ENCODE measurements at regions not wholly inside any gene's neighbourhood (a gene's known extent, or its start where the extent isn't known, plus 50 kb on each side); places are given as distances from the start of the nearest gene placed in this dataset.

DNA sequence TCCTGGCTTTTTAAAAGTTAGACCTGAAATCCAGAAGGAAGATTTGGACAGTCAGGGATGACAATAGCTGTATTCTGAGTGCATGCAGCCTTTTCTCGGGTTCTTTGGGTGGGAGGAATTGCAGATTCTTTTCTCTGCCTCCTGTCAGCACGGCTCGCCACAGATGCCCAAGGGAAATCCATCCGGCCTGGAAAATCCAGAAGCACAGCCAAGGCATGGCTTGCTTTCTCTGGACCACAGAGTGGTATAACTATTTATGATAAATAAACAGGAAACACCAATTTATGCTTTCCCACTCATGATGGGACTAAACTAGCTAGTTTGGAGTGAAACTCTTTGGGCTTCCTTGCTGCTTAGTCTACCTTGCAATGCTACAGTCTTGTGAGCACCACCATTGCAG, 59.1 kb downstream of the C9orf152 start:
- intact Hi-C loops (cut with micrococcal nuclease), result no loop called here
- H3K27me3 Mint-ChIP-seq (ENCODE audit: low read depth in 2 of 2), result no peaks in the 10 kb centered on the region
- Histone ChIP-seq H3K9me3 (ENCODE audit: control insufficient read depth, insufficient read depth, low read length) (peaks cover 2% of the 10 kb centered on the region), H3K4me1 (ENCODE audit: control insufficient read depth, insufficient read depth, low read length) (peaks cover 35% of the 10 kb centered on the region), H3K36me3 (ENCODE audit: control insufficient read depth, insufficient read depth, low read length) (no peaks in the 10 kb centered on the region), H3K27me3 (ENCODE audit: control insufficient read depth, insufficient read depth, low read length) (no peaks in the 10 kb centered on the region), H3K27ac (ENCODE audit: low read length) (peak overlapping the region; percentile 68), H3K4me3 (ENCODE audit: low read length) (peak overlapping the region; percentile 12)
- no peaks in the 10 kb centered on the region for H3K9me3 Mint-ChIP-seq
- H3K36me3 Mint-ChIP-seq, result peaks cover 9% of the 10 kb centered on the region
- DNase-seq (no peak), ATAC-seq (no peak)
- peaks cover 62 to 68% of the 10 kb centered on the region in 2 donors for H3K4me1 Mint-ChIP-seq
- TF ChIP-seq, protein P1, sequence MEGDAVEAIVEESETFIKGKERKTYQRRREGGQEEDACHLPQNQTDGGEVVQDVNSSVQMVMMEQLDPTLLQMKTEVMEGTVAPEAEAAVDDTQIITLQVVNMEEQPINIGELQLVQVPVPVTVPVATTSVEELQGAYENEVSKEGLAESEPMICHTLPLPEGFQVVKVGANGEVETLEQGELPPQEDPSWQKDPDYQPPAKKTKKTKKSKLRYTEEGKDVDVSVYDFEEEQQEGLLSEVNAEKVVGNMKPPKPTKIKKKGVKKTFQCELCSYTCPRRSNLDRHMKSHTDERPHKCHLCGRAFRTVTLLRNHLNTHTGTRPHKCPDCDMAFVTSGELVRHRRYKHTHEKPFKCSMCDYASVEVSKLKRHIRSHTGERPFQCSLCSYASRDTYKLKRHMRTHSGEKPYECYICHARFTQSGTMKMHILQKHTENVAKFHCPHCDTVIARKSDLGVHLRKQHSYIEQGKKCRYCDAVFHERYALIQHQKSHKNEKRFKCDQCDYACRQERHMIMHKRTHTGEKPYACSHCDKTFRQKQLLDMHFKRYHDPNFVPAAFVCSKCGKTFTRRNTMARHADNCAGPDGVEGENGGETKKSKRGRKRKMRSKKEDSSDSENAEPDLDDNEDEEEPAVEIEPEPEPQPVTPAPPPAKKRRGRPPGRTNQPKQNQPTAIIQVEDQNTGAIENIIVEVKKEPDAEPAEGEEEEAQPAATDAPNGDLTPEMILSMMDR (IDR thresholded peaks at IDR 0.05), result no peak
- 24% methylated on average over 3 of the region's 4 CpGs for WGBS (ENCODE audit: insufficient coverage)
- H3K4me3 Mint-ChIP-seq, result peak overlapping the region; percentile 85
- peak overlapping the region; percentile 78 to 93 for H3K27ac Mint-ChIP-seq
